SK-N-MC (cell line): ENCODE measurements at regions not wholly inside any gene's neighbourhood (a gene's known extent, or its start where the extent isn't known, plus 50 kb on each side); places are given as distances from the start of the nearest gene placed in this dataset.

Experiments used
- EZH2 ChIP-seq: fragments of 200-600 bp; sonication (generic); IDR thresholded peaks from one replicate; pipeline ENCODE4 v1.6.1; 2017; ENCODE audit warnings: antibody characterized with exemption
- POLR2AphosphoS5 ChIP-seq: IDR thresholded peaks from 2 replicates; pipeline ENCODE4 v1.6.1; 2012; ENCODE audit warnings: mild to moderate bottlenecking, low read depth, low read length, borderline replicate concordance

DNA sequence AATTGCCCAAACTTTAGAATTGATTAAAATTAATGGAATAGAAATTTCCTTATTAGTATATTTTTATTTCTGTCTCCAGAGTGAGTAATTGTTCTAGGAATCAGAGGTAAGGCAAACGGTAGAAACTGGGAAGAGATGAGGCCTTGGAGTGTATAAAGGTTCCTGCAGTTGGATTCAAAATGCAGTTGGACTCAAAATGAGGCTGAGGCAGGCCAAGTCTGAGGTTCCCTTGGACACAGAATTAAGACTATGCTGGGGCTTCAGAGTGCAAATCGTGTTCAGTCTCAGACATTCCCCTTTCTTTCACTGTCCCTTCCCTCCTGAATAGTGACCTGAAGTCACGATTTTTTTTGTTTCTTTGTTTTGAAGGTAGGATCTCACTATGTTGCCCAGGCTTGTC lies 746.9 kb upstream of the NRXN1 start:
- no peak for TF ChIP-seq EZH2
- no peak for TF ChIP-seq POLR2AphosphoS5
